Vagina (tissue), 2 donors: ENCODE measurements at regions not wholly inside any gene's neighbourhood (a gene's known extent, or its start where the extent isn't known, plus 50 kb on each side); places are given as distances from the start of the nearest gene placed in this dataset.

ENCODE experiments used
- CTCF ChIP-seq, 3 experiments: fragments of 450-650 bp in 2 of 3; fragments of 200-600 bp in 1 of 3; sonication (generic) in 1 of 3; IDR thresholded peaks; one replicate each; pipeline ENCODE4 v1.5.1; 2017 to 2019; ENCODE audit warnings: antibody characterized with exemption in 3 of 3, mild to moderate bottlenecking in 2 of 3, moderate library complexity in 2 of 3
- POLR2AphosphoS5 ChIP-seq, 2 donors: sonication (generic); formaldehyde crosslinking; IDR thresholded peaks; one replicate each; pipeline ENCODE4 v1.9.0; 2017; ENCODE audit warnings: antibody characterized with exemption in 2 of 2, mild to moderate bottlenecking in 2 of 2, low read depth in 1 of 2; ENCODE audit not compliant: insufficient read depth in 1 of 2

DNA sequence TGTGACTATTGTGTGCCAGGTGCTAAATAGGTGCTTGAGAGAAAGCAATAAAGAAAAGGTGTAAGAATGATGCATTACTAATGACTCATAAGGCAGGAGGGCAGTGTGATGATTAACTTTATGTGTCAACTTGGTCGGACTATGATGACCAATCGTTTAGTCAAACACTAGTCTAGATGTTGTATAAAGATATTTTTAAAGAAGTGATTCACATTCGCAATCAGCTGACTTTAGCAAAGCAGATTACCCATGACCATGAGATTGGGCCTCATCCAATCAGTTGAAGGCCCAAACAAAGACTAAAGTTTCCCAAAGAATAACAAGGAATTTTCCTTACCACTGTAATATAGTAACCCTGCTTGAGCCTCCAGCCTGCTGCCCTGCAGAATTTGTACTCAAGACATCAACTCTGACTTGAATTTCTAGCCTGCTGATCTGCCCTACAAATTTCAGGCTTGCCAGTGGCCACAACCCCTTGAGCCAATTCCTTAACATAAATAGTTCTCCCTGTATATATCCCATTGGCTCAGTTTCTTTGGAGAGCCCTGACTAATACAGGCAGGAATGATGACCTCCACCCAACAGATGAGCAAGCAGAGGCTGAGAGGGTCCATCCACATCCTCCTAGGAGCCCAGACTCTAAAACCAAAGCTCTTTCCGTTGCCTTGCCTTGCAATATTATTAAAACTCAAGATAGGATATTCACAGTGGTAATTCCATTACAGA, 132.6 kb downstream of the ACTR3 start:
- TF ChIP-seq CTCF (IDR thresholded peaks at IDR 0.05) (no peak), POLR2AphosphoS5 (IDR thresholded peaks at IDR 0.05; ENCODE audit: insufficient read depth in 1 of 2, low read depth in 1 of 2) (no peak)
